ENCODE measurements at regions not wholly inside any gene's neighbourhood (a gene's known extent, or its start where the extent isn't known, plus 50 kb on each side); places are given as distances from the start of the nearest gene placed in this dataset.

GRCh38 chrX:114332766-114333165, 251.1 kb upstream of the HTR2C start:
- TF ChIP-seq CTCF (IDR thresholded peaks at IDR 0.05) = no peak
- intact Hi-C loops (cut with DNase I, micrococcal nuclease) = no loop called here

GRCh38 chrX:114334473-114334982, 249.4 kb upstream of the HTR2C start:
- no peaks in the 10 kb centered on the region for H3K36me3 ChIP-seq (ENCODE audit: low read depth)
- TF ChIP-seq CTCF (IDR thresholded peaks at IDR 0.05) = no peak
- intact Hi-C loops (cut with DNase I, micrococcal nuclease) = no loop called here
- no peak for ATAC-seq
- no peaks in the 10 kb centered on the region for H3K4me1 ChIP-seq (ENCODE audit: low read depth)
- DNase-seq = no peak
- H3K4me3 ChIP-seq = no peak overlapping the region
- no peaks in the 10 kb centered on the region for H3K9me3 ChIP-seq

More at GRCh38 chrX:114332766-114333165, 251.1 kb upstream of the HTR2C start:
- Histone ChIP-seq H3K4me1 (ENCODE audit: low read depth) (no peaks in the 10 kb centered on the region), H3K36me3 (ENCODE audit: low read depth) (no peaks in the 10 kb centered on the region), H3K4me3 (no peak overlapping the region), H3K9me3 (no peaks in the 10 kb centered on the region)
- DNase-seq = no peak
- no peak for ATAC-seq

- H3K9me3 ChIP-seq = no peaks in the 10 kb centered on the region
- no peaks in the 10 kb centered on the region for H3K36me3 ChIP-seq (ENCODE audit: low read depth)
- no peak for DNase-seq
- TF ChIP-seq CTCF (IDR thresholded peaks at IDR 0.05) = no peak
- ATAC-seq = no peak
- H3K4me3 ChIP-seq = no peak overlapping the region
- H3K4me1 ChIP-seq (ENCODE audit: low read depth) = no peaks in the 10 kb centered on the region
- intact Hi-C loops (cut with DNase I, micrococcal nuclease) = no loop called here
Measured at GRCh38 chrX:114338870-114339269, 245.0 kb upstream of the HTR2C start.

- Histone ChIP-seq H3K4me3 (no peak overlapping the region), H3K4me1 (ENCODE audit: low read depth) (no peaks in the 10 kb centered on the region), H3K36me3 (ENCODE audit: low read depth) (no peaks in the 10 kb centered on the region), H3K9me3 (no peaks in the 10 kb centered on the region)
- ATAC-seq (peak; percentile 36), DNase-seq (no peak)
- TF ChIP-seq CTCF (IDR thresholded peaks at IDR 0.05) = peak; percentile 21
- intact Hi-C loops (cut with DNase I, micrococcal nuclease) = no loop called here
Measured at GRCh38 chrX:114344756-114345349, 239.0 kb upstream of the HTR2C start.

- no peaks in the 10 kb centered on the region for H3K9me3 ChIP-seq
- DNase-seq (no peak), ATAC-seq (no peak)
- intact Hi-C loops (cut with DNase I, micrococcal nuclease) = no loop called here
- H3K4me3 ChIP-seq = no peak overlapping the region
- H3K4me1 ChIP-seq (ENCODE audit: low read depth) = no peaks in the 10 kb centered on the region
- TF ChIP-seq CTCF (IDR thresholded peaks at IDR 0.05) = no peak
- no peaks in the 10 kb centered on the region for H3K36me3 ChIP-seq (ENCODE audit: low read depth)
Measured at GRCh38 chrX:114361076-114361725, 222.7 kb upstream of the HTR2C start.
